CD14-positive monocyte (primary cell): ENCODE measurements at regions not wholly inside any gene's neighbourhood (a gene's known extent, or its start where the extent isn't known, plus 50 kb on each side); places are given as distances from the start of the nearest gene placed in this dataset.

Source experiments
- DNase-seq, 3 donors: peaks; one replicate each; pipeline ENCODE4 v3.0.0-alpha.2; 2011 to 2022
- H2AFZ ChIP-seq: 2 replicates; pipeline ENCODE4 v1.6.0; 2012; ENCODE audit warnings: mild to moderate bottlenecking, low read depth, low read length, inconsistent platforms; ENCODE audit not compliant: insufficient read depth, poor library complexity, severe bottlenecking
- H3K27ac ChIP-seq, 2 donors: 1 replicate in 1 of 2; 2 replicates in 1 of 2; pipeline ENCODE4 v1.5.1; 2012 to 2013; ENCODE audit warnings: low read length in 2 of 2, control low read depth in 1 of 2, inconsistent platforms in 1 of 2, low read depth in 1 of 2, mild to moderate bottlenecking in 1 of 2
- H3K27me3 ChIP-seq, 2 donors: one replicate each; pipeline versions ENCODE4 v1.6.0 to v1.6.1; 2011 to 2013; ENCODE audit warnings: low read length in 2 of 2; ENCODE audit not compliant: control insufficient read depth in 2 of 2, insufficient read depth in 2 of 2
- H3K36me3 ChIP-seq, 2 donors: replicated peaks in 1 of 2; 1 replicate in 1 of 2; 2 replicates in 1 of 2; pipeline versions ENCODE4 v1.5.1 to v1.6.1; 2012 to 2013; ENCODE audit warnings: low read length in 2 of 2, control low read depth in 1 of 2, inconsistent platforms in 1 of 2, mild to moderate bottlenecking in 1 of 2; ENCODE audit not compliant: insufficient read depth in 2 of 2, control insufficient read depth in 1 of 2
- H3K4me1 ChIP-seq, 2 donors: 1 replicate in 1 of 2; 2 replicates in 1 of 2; pipeline versions ENCODE4 v1.5.1 to v1.6.1; 2012 to 2013; ENCODE audit warnings: low read length in 2 of 2, control low read depth in 1 of 2, inconsistent platforms in 1 of 2, mild to moderate bottlenecking in 1 of 2, moderate library complexity in 1 of 2; ENCODE audit not compliant: insufficient read depth in 2 of 2, control insufficient read depth in 1 of 2
- H3K4me2 ChIP-seq: replicated peaks from 2 replicates; pipeline ENCODE3; 2012; ENCODE audit warnings: low read length, moderate library complexity, mild to moderate bottlenecking; ENCODE audit not compliant: poor library complexity, severe bottlenecking; ENCODE audit errors: extremely low read depth
- H3K4me3 ChIP-seq, 3 experiments: fragments of 200-600 bp in 1 of 3; sonication (generic) in 1 of 3; replicated peaks in 1 of 3; 1 replicate in 2 of 3; 2 replicates in 1 of 3; pipeline ENCODE4 v1.5.1; 2011 to 2013; ENCODE audit warnings: low read length in 3 of 3, mild to moderate bottlenecking in 3 of 3, control low read depth in 2 of 3, low read depth in 2 of 3, inconsistent platforms in 1 of 3, moderate library complexity in 1 of 3
- H3K79me2 ChIP-seq: 2 replicates; pipeline ENCODE4 v1.6.0; 2012; ENCODE audit warnings: mild to moderate bottlenecking, control low read depth, inconsistent platforms, low read length, moderate library complexity; ENCODE audit not compliant: insufficient read depth
- H3K9ac ChIP-seq: 2 replicates; pipeline ENCODE4 v1.6.0; 2017; ENCODE audit warnings: low read length, mild to moderate bottlenecking; ENCODE audit not compliant: insufficient read depth, poor library complexity, severe bottlenecking
- H3K9me3 ChIP-seq, 2 donors: replicated peaks in 1 of 2; 1 replicate in 1 of 2; 2 replicates in 1 of 2; pipeline versions ENCODE4 v1.5.1 to v1.6.1; 2012 to 2013; ENCODE audit warnings: low read length in 2 of 2, control low read depth in 1 of 2; ENCODE audit not compliant: control insufficient read depth in 1 of 2, insufficient read depth in 1 of 2
- H4K20me1 ChIP-seq: 2 replicates; pipeline ENCODE4 v1.6.0; 2012; ENCODE audit warnings: mild to moderate bottlenecking, low read length, control low read depth, moderate library complexity; ENCODE audit not compliant: insufficient read depth
- H3K27ac Mint-ChIP-seq, 7 donors: one replicate each; pipeline ENCODE4 v1.8.0; 2020; ENCODE audit warnings: mild to moderate bottlenecking in 7 of 7, mixed read lengths in 7 of 7, moderate library complexity in 6 of 7, inconsistent platforms in 2 of 7
- H3K27me3 Mint-ChIP-seq, 3 donors: one replicate each; pipeline ENCODE4 v1.8.0; 2021 to 2022; ENCODE audit warnings: low read depth in 3 of 3, mild to moderate bottlenecking in 3 of 3, mixed read lengths in 3 of 3, moderate library complexity in 3 of 3, inconsistent platforms in 1 of 3
- H3K36me3 Mint-ChIP-seq, 2 donors: one replicate each; pipeline ENCODE4 v1.8.0; 2020; ENCODE audit warnings: mixed read lengths in 2 of 2, inconsistent platforms in 1 of 2, mild to moderate bottlenecking in 1 of 2
- H3K4me1 Mint-ChIP-seq: one replicate; pipeline ENCODE4 v1.8.0; 2020; ENCODE audit warnings: mild to moderate bottlenecking, mixed read lengths
- H3K4me3 Mint-ChIP-seq, 2 donors: one replicate each; pipeline ENCODE4 v1.8.0; 2020; ENCODE audit warnings: mild to moderate bottlenecking in 2 of 2, mixed read lengths in 2 of 2, moderate library complexity in 1 of 2
- H3K9me3 Mint-ChIP-seq, 7 donors: one replicate each; pipeline ENCODE4 v1.8.0; 2020 to 2022; ENCODE audit warnings: mixed read lengths in 7 of 7, mild to moderate bottlenecking in 6 of 7, moderate library complexity in 6 of 7, inconsistent platforms in 2 of 7
- WGBS: methylation state at CpG from one replicate; pipeline ENCODE4 v1.1.5; 2013; ENCODE audit warnings: missing lambda C conversion rate; ENCODE audit not compliant: insufficient coverage; 5-methylcytosine and 5-hydroxymethylcytosine counted together
- intact Hi-C, 2 donors: fragments of 100-400 bp; cut with micrococcal nuclease; formaldehyde crosslinking; loops; one replicate each; pipeline versions ENCODE4 v1.15.0 to v1.15.1; 2023
- TF ChIP-seq, protein P1 (sequence below): fragments of 200-600 bp; IDR thresholded peaks from one replicate; pipeline ENCODE4 v1.8.0; 2022; ENCODE audit warnings: antibody characterized with exemption, mild to moderate bottlenecking

GRCh38 chr11:87743007-87743406, 432.2 kb downstream of the RAB38 start:
- Histone ChIP-seq H3K9ac (no peak overlapping the region), H4K20me1 (no peaks in the 10 kb centered on the region), H3K4me2 (no peak overlapping the region), H3K27me3 (no peaks in the 10 kb centered on the region), H3K27ac (no peak overlapping the region), H3K4me1 (no peaks in the 10 kb centered on the region), H3K9me3 (no peaks in the 10 kb centered on the region), H3K4me3 (no peak overlapping the region), H3K36me3 (no peaks in the 10 kb centered on the region), H2AFZ (no peak overlapping the region), H3K79me2 (no peaks in the 10 kb centered on the region)
- DNase-seq: no peak
- Mint-ChIP-seq H3K9me3 (peaks cover 0 to 2% (median 0%) of the 10 kb centered on the region in 7 donors), H3K36me3 (no peaks in the 10 kb centered on the region), H3K4me1 (no peaks in the 10 kb centered on the region), H3K27me3 (peaks cover 0 to under 1% (median 0%) of the 10 kb centered on the region in 3 donors), H3K4me3 (no peak overlapping the region), H3K27ac (no peak overlapping the region)
- intact Hi-C loops: no loop called here
- TF ChIP-seq, protein P1, sequence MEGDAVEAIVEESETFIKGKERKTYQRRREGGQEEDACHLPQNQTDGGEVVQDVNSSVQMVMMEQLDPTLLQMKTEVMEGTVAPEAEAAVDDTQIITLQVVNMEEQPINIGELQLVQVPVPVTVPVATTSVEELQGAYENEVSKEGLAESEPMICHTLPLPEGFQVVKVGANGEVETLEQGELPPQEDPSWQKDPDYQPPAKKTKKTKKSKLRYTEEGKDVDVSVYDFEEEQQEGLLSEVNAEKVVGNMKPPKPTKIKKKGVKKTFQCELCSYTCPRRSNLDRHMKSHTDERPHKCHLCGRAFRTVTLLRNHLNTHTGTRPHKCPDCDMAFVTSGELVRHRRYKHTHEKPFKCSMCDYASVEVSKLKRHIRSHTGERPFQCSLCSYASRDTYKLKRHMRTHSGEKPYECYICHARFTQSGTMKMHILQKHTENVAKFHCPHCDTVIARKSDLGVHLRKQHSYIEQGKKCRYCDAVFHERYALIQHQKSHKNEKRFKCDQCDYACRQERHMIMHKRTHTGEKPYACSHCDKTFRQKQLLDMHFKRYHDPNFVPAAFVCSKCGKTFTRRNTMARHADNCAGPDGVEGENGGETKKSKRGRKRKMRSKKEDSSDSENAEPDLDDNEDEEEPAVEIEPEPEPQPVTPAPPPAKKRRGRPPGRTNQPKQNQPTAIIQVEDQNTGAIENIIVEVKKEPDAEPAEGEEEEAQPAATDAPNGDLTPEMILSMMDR: no peak
- 90% methylated on average over 1 of the region's 2 CpGs for WGBS

GRCh38 chr11:87740968-87741367, 434.3 kb downstream of the RAB38 start:
- no peaks in the 10 kb centered on the region for H3K4me1 Mint-ChIP-seq
- no peaks in the 10 kb centered on the region for H3K4me1 ChIP-seq
- no peaks in the 10 kb centered on the region for H3K36me3 ChIP-seq
- H3K36me3 Mint-ChIP-seq: no peaks in the 10 kb centered on the region
- intact Hi-C loops: no loop called here
- H3K27me3 Mint-ChIP-seq: peaks cover 0 to 1% (median 0%) of the 10 kb centered on the region in 3 donors
- no peak overlapping the region for H3K27ac ChIP-seq
- WGBS: 80% methylated on average over 2 of the region's 3 CpGs
- no peaks in the 10 kb centered on the region for H3K27me3 ChIP-seq
- H3K4me3 Mint-ChIP-seq: no peak overlapping the region
- H3K9me3 ChIP-seq: no peaks in the 10 kb centered on the region
- peaks cover 0 to 5% (median 0%) of the 10 kb centered on the region in 7 donors for H3K9me3 Mint-ChIP-seq
- H2AFZ ChIP-seq: no peak overlapping the region
- no peak for DNase-seq
- TF ChIP-seq, protein P1: no peak
- H3K4me3 ChIP-seq: no peak overlapping the region
- no peaks in the 10 kb centered on the region for H4K20me1 ChIP-seq
- H3K79me2 ChIP-seq: no peaks in the 10 kb centered on the region
- no peak overlapping the region for H3K9ac ChIP-seq
- H3K4me2 ChIP-seq: no peak overlapping the region
- H3K27ac Mint-ChIP-seq: no peak overlapping the region
